IPS DF 19.7 (cell line): ENCODE measurements at regions not wholly inside any gene's neighbourhood (a gene's known extent, or its start where the extent isn't known, plus 50 kb on each side); places are given as distances from the start of the nearest gene placed in this dataset.

Experiments used
- DNase-seq: peaks from one replicate; pipeline ENCODE4 v3.0.0-alpha.2; 2013; ENCODE audit warnings: low read depth, low spot score

- DNase-seq = no peak
Measured at GRCh38 chr16:86909359-86910160, 331.2 kb downstream of the FOXL1 start.

- DNase-seq = no peak
Measured at GRCh38 chr16:86910161-86910769, 331.9 kb downstream of the FOXL1 start.

DNA sequence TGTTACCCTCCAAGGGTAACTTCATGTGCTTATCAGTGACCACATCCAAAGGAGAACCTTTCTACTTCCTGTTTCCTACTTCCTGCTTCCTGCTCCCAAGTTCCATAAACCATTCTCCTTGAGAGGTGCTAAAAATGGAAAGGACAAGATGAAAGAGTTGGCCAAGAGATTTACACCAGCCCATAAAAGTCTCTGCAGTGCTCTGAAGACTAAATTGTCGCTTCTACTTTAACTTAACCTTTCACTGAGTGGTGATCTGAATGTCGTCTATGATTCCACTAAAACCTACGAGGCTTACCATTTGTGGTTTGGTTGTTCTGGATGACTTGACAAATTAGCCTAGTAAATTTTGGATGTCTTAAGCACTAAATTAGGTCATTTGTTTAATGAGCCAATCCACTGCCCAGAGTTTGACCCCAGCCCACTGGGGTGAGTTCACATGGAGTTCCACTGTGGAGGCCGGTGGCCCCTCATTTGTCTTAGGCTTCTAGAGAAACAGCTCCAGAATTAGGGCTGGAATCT lies 333.1 kb downstream of the FOXL1 start:
- DNase-seq = no peak

DNA sequence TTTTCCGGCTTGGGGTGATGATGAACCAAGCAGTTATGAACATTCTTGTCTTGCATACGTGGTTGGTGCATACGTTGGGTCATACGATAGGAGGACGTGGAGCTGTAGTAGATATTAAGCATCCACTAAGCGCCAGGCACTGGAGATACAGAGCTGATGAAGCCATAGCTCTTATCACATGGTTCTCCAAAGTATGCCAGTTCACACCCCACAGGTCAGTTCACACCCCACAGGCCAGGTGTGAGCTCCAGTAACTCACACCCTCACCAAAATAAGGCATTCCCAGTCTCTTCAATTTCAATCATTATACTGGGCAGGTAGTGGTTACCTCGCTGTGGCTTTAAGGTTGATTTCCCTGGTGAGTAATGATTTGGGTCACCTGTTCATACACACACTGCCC lies 335.5 kb downstream of the FOXL1 start:
- DNase-seq = no peak

DNA sequence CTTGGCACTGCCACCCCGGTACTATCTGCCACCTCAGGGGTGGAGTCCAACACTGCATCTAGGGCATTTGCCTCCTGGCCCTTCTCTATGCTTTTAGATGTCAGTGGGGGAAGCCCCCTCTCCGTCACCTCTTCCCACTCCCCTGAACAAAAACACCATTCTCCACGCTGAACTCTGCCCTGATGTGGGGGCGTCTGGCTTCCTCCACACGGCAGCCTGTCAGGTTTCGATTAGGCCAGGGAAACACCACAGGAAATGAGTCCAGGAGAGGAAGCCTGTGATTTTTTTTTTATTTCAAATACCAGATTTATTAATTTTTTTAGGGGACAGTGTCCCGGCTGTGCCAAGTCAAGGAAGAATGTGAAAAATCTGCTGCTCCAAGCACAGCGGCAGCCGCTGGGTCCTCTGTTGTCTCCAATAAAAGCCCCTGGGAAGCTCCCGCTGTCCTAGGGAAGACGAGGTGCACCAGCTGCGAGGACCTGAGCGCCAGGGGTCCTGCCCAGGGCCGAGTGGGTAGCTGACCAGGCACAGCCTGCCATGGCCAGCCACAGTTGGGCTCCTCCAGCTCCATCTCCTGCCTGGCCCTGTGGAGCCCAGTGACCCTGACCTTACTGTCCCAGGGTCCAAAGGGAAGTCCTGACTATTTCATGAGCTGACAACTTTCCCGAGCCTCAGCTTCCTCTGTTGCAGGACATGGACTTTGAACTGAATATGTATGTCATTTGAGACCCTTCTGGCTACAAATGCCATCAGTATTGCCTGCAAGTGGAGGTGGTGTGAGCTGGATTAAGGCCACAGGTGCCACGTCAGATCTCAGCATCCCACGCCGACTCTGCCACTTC lies 336.7 kb downstream of the FOXL1 start:
- no peak for DNase-seq

DNA sequence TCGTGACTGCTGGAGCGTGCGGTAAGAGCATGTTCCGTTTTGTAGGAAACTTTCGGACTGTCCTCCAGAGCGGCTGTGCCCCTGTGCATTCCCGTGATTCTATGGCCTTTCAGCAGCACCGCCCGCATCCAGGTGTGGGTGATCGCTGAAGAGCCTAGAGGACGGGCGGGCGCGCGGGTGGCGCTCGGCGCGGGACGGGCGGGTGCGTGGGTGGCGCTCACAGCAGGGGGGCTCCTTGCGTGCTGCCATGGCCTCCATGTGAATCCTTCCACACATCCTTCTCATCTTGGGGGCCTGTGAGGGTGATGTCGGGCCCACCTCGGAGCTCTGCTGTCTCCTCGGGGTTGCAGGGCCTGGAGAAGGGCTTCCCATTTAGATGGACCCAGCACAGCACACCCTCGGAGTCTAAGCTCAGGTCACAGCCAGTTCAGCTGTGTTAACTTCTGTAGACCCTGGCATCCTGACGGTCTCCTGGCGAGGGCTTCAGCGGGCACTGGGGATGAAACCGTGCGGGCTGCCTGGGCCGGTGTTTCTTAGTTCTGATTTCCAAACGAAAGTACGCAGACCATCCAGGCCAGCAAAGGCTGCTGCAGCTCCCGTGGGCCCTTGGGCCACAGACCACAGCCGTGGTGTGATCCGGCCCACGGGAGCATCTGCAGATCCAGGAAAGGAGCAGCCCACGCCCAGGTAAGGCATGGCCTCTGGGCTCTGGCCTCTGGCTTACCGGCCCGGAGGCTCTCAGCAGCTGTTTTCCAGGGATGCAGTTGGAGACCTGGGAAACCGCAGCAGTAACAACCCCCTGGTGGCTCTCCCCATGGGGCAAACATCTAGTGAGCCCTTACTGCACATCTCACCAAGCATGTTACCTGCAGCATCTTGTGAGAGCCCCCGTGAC lies 339.4 kb downstream of the FOXL1 start:
- DNase-seq = no peak

GRCh38 chr16:86918637-86919036 lies 340.3 kb downstream of the FOXL1 start:
- no peak for DNase-seq

- DNase-seq = no peak
Measured at GRCh38 chr16:86919078-86919477, 340.7 kb downstream of the FOXL1 start.

GRCh38 chr16:86919578-86920305 lies 341.4 kb downstream of the FOXL1 start:
- no peak for DNase-seq

GRCh38 chr16:86921289-86921688 lies 342.9 kb downstream of the FOXL1 start:
- DNase-seq = no peak

- DNase-seq = no peak
Measured at GRCh38 chr16:86922311-86922710, 344.0 kb downstream of the FOXL1 start.

DNA sequence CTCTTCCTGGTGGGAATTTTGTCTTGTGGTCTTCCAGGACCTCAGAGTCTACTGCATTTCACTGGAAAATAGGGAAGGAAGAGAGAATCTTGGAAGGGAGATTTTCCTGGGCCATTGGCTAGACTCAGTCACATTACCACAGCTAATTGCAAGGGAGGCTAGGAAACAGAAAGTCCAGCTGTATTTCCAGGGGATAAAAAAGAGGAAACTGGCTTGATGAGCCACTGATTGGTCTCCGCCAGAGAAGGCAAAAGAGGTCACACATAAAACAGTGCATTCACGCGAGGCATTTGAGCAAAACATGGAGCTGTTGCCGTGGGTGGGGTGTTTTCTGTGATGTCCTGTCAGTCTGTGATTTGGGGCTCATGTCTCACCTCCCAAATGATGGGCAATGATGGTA lies 345.3 kb downstream of the FOXL1 start:
- DNase-seq = no peak

GRCh38 chr16:86924537-86924936 lies 346.2 kb downstream of the FOXL1 start:
- no peak for DNase-seq

DNA sequence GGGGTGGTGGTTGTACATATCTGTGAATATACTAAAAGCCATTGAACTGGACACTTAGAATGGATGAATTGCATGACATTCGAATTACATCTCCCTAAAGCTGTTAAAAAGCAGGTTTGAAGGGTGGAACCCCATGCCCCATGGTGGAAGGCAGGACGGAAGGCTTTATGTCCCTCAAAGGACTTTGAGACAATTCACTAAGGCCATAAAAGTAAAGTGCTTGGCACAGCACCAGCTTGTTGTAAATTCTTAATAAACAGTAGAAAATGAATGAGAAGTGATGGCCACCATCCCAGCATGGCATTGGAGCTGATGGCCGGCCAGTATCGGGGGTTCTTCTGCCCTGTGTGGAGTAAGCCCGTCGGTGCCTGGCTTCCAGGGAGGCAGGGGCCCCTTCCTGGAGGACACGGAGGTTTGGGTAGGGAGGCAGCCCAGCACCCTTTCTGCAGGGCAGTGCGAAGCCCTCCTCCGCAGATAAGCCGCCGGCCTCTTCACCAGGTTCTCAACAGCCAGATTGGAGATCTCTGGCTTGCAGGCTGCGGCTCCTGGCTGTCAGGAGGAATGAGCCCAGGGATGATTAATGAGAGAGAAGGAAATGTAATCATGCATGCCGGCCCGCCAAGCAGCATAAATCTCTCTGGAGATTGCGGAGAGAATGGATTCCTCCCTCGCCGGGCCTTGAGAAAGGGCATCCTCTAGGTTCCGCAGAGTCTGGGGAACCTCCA lies 346.9 kb downstream of the FOXL1 start:
- no peak for DNase-seq

DNA sequence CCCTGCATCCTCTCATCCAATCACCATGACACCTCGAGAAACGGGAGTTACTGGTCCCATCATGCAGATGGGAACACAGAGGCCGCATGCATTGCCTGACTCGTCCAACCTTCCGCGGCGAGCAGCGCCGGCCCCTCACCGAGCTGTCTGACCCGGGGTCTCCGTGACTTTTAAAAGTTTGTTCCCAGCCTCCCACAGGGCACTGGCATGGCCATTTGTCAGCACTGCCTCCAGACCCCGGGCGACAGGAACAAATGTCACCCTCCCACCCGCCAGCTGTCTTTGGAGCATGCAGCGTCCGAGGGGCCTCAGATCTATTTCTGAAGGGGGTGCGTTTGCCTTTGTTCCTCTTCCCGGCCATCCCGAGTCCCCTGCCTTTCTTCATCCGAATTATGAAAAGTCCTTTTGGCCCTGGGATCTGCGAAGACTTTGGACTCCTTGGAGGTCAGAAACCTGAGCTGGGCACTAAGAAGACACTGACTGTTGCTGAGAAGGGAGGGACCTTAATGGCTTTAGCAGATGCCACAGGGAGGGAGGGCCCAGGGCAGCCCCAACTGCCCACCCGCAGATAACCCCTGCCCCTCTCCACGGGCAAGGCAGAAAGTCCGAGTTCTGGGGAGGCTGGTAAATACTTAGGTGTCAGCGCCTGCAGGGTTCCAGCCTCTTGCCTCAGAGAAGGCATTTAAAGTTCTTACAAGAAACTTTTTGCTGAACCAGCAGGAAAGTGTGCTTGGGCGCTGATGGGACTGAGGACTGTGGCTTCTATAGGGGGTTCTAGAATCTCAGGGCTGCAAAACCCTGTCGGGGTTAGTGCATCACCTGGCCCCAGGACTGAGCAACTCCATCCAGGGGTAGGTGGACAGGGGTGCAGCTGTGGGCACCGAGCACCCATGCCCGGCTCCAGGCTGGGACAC lies 348.1 kb downstream of the FOXL1 start:
- DNase-seq = no peak

- DNase-seq = no peak
Measured at GRCh38 chr16:86927699-86928098, 349.4 kb downstream of the FOXL1 start.

GRCh38 chr16:86928523-86929011 lies 350.2 kb downstream of the FOXL1 start:
- no peak for DNase-seq

DNA sequence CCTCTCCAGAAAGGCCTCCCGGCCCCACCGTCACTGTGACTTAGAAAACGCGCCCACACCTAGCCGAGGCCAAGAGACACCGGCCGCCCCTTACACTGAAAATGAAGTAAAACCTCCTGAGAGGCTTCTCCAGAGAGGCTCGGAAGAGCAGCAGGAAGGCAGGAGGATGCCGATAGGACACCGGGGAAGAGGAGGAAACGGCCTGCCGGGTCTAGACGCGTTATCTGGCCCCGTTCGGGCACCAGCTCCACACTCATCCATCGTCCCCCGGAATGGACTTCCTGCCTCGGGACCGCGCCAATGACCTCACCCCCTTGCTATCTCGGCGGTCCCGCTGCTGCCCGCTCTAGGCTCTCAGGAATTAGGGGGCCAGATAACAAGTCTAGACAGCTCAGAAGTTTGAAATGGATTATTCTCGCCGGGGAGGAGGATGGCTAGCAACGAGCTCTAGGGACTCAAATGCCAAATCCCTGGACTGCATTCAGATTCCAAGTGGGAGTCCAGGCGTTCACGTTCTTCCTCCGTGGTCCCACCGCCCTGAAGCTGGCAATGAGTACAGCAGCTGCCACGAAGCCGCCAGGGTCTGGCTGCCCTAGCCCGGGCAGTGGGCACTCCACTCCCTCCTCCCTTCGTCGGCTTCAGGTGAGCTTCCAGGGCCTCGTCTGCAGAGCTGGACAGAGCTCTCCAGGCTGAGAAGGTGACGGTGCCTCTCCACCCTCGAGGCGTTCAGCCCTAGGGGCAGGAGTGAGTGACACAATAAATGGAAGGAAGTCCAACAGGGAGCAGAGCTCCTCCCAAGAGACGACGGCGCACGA lies 350.9 kb downstream of the FOXL1 start:
- no peak for DNase-seq
